CD8-positive, alpha-beta memory T cell (primary cell): ENCODE measurements at regions not wholly inside any gene's neighbourhood (a gene's known extent, or its start where the extent isn't known, plus 50 kb on each side); places are given as distances from the start of the nearest gene placed in this dataset.

ENCODE experiments used
- CTCF ChIA-PET: fragments of 350-600 bp; sonication (Branson Sonifier 250); formaldehyde crosslinking; loops from one replicate; lab custom pipeline; 2021; ENCODE audit warnings: antibody characterized with exemption; lab: Charles Lee
- POLR2A ChIA-PET: fragments of 350-600 bp; sonication (Branson Sonifier 250); formaldehyde crosslinking; loops from one replicate; lab custom pipeline; 2021; ENCODE audit warnings: antibody characterized with exemption; lab: Charles Lee
- DNase-seq, 5 donors: peaks; one replicate each; pipeline versions ENCODE4 v3.0.0 to v3.0.0-alpha.2; 2020 to 2022; ENCODE audit warnings: mixed read lengths in 1 of 5
- H3K27ac ChIP-seq: one replicate; pipeline ENCODE4 v1.7.0; 2013; ENCODE audit warnings: low read depth, mild to moderate bottlenecking, low read length, moderate library complexity
- H3K27me3 ChIP-seq: 2 replicates; pipeline ENCODE4 v1.7.0; 2013; ENCODE audit warnings: low read length, mild to moderate bottlenecking; ENCODE audit not compliant: insufficient read depth, poor library complexity, severe bottlenecking
- H3K36me3 ChIP-seq: 2 replicates; pipeline ENCODE4 v1.7.0; 2013; ENCODE audit warnings: mild to moderate bottlenecking, low read length, moderate library complexity; ENCODE audit not compliant: insufficient read depth
- H3K4me1 ChIP-seq: 2 replicates; pipeline ENCODE4 v1.7.0; 2013; ENCODE audit warnings: mild to moderate bottlenecking, low read length, moderate library complexity; ENCODE audit not compliant: insufficient read depth
- H3K4me3 ChIP-seq: 2 replicates; pipeline ENCODE4 v1.7.0; 2013; ENCODE audit warnings: mild to moderate bottlenecking, low read length
- H3K9me3 ChIP-seq: 2 replicates; pipeline ENCODE4 v1.7.0; 2013; ENCODE audit warnings: mild to moderate bottlenecking, low read length
- H3K27ac Mint-ChIP-seq, 8 donors: one replicate each; pipeline ENCODE4 v1.8.0; 2020 to 2021; ENCODE audit warnings: mixed read lengths in 8 of 8, mild to moderate bottlenecking in 6 of 8, inconsistent platforms in 3 of 8, moderate library complexity in 3 of 8
- H3K27me3 Mint-ChIP-seq, 2 donors: one replicate each; pipeline ENCODE4 v1.8.0; 2020 to 2021; ENCODE audit warnings: mixed read lengths in 2 of 2, mild to moderate bottlenecking in 1 of 2, moderate library complexity in 1 of 2
- H3K36me3 Mint-ChIP-seq, 3 donors: one replicate each; pipeline ENCODE4 v1.8.0; 2020 to 2021; ENCODE audit warnings: mixed read lengths in 3 of 3, inconsistent platforms in 1 of 3, mild to moderate bottlenecking in 1 of 3
- H3K4me1 Mint-ChIP-seq, 3 donors: one replicate each; pipeline ENCODE4 v1.8.0; 2020 to 2021; ENCODE audit warnings: mixed read lengths in 3 of 3, inconsistent platforms in 1 of 3, mild to moderate bottlenecking in 1 of 3
- H3K4me3 Mint-ChIP-seq, 7 donors: one replicate each; pipeline ENCODE4 v1.8.0; 2020 to 2021; ENCODE audit warnings: mixed read lengths in 7 of 7, mild to moderate bottlenecking in 6 of 7, moderate library complexity in 4 of 7, inconsistent platforms in 2 of 7
- H3K9me3 Mint-ChIP-seq, 5 donors: one replicate each; pipeline ENCODE4 v1.8.0; 2020 to 2022; ENCODE audit warnings: mixed read lengths in 5 of 5, mild to moderate bottlenecking in 3 of 5, moderate library complexity in 2 of 5, inconsistent platforms in 1 of 5

DNA sequence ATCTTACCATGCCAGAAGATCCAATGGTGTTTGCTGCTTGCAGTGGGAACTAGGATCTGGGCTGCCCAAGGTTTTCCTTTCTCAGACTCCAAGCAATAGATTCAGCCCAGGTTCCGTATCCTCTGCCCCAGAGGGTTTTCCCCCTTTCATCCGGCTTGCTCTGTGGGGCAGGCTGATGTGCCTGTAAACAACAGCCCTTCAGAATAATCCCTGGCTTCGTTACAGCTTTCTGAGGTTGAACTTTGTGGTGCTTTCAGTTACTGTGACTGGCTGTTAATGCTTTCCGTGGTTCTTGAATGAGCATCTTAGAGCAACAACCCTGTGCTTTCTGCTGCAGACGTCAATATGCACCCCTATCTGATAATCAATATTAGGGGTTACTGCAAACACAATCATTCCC, 400.4 kb downstream of the BTBD3 start:
- no peaks in the 10 kb centered on the region for H3K4me1 ChIP-seq
- H3K27ac Mint-ChIP-seq, result no peak overlapping the region
- no peak overlapping the region for H3K4me3 ChIP-seq
- ChIA-PET CTCF (no interaction called here), POLR2A (no interaction called here)
- H3K9me3 Mint-ChIP-seq, result peaks cover 0 to 17% (median 5%) of the 10 kb centered on the region in 5 donors
- H3K9me3 ChIP-seq, result no peaks in the 10 kb centered on the region
- H3K36me3 ChIP-seq, result no peaks in the 10 kb centered on the region
- no peaks in the 10 kb centered on the region for H3K4me1 Mint-ChIP-seq
- H3K27ac ChIP-seq, result no peak overlapping the region
- H3K27me3 Mint-ChIP-seq, result no peaks in the 10 kb centered on the region
- H3K27me3 ChIP-seq, result no peaks in the 10 kb centered on the region
- DNase-seq, result no peak
- H3K36me3 Mint-ChIP-seq, result no peaks in the 10 kb centered on the region
- no peak overlapping the region for H3K4me3 Mint-ChIP-seq

DNA sequence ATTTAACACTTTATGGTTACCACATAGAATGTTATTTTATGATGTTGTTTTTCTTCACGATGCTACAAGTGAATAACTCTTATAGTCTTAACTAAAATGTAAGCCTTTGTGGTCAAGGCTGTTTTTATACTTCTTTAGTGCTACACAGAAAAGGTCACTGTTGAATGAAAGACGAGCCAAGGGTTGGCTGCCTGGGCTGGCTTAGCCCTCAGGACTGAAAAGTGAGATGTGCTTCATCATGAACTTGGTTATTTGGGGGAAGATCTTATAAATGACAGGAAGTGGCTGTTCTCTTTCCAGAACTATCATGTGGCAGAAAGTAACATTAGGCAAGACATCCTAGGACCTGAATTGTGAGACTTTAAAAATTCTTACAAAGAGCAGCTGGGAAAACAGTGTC, 404.0 kb downstream of the BTBD3 start:
- DNase-seq, result no peak
- Mint-ChIP-seq H3K27me3 (peaks cover 0 to 2% of the 10 kb centered on the region in 2 donors), H3K36me3 (no peaks in the 10 kb centered on the region), H3K9me3 (peaks cover 0 to 13% (median 9%) of the 10 kb centered on the region in 5 donors), H3K4me3 (no peak overlapping the region), H3K4me1 (no peaks in the 10 kb centered on the region), H3K27ac (no peak overlapping the region)
- no peak overlapping the region for H3K4me3 ChIP-seq
- H3K4me1 ChIP-seq, result no peaks in the 10 kb centered on the region
- no peaks in the 10 kb centered on the region for H3K9me3 ChIP-seq
- H3K36me3 ChIP-seq, result no peaks in the 10 kb centered on the region
- ChIA-PET CTCF (no interaction called here), POLR2A (no interaction called here)
- H3K27me3 ChIP-seq, result no peaks in the 10 kb centered on the region
- H3K27ac ChIP-seq, result no peak overlapping the region

DNA sequence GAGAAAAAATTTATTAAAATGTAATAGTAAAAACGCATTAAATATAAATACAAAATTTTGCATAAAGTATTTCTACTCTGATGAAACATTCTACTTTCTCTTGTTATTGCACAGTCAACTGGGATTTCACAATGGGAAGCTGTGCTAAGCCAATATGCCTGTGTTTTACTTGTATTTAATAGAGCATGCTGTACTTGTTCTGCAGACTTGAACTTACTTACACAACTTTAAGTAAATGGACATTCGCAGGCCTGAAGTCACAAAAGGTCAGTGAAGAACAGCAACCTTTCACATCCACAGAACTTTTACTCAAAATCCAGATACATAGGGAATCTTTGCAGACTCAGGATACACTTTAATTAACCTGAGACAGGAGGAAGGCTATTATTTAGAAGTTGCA, 409.5 kb downstream of the BTBD3 start:
- Histone ChIP-seq H3K36me3 (no peaks in the 10 kb centered on the region), H3K27me3 (no peaks in the 10 kb centered on the region), H3K4me3 (no peak overlapping the region), H3K9me3 (no peaks in the 10 kb centered on the region), H3K4me1 (no peaks in the 10 kb centered on the region), H3K27ac (no peak overlapping the region)
- DNase-seq, result no peak
- Mint-ChIP-seq H3K36me3 (no peaks in the 10 kb centered on the region), H3K4me1 (no peaks in the 10 kb centered on the region), H3K27ac (no peak overlapping the region), H3K9me3 (peaks cover 7 to 23% (median 12%) of the 10 kb centered on the region in 5 donors), H3K4me3 (no peak overlapping the region), H3K27me3 (peaks cover 0 to 2% of the 10 kb centered on the region in 2 donors)
- ChIA-PET POLR2A (no interaction called here), CTCF (no interaction called here)

DNA sequence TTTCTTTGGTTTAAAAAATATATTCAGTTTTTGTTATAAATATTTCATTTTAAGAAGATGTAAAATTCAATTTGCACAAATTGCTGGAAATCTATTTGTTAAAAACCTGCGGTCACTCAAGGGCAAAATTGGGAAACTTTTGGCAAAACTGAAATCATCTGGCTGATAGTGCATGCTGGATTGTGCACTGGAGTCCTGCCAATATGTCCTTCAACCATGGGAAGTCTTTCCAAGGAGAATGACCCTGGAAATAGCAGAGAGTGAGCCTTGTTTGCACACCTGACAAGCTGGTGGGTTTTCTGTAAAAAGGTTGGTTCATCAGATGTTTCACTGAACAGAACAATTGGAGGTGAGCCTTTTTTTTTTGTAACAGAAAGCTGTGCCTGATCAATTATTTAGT, 413.5 kb downstream of the BTBD3 start:
- H3K27me3 Mint-ChIP-seq, result peaks cover 0 to 2% of the 10 kb centered on the region in 2 donors
- CTCF ChIA-PET, result no interaction called here
- Histone ChIP-seq H3K36me3 (no peaks in the 10 kb centered on the region), H3K9me3 (no peaks in the 10 kb centered on the region), H3K4me3 (no peak overlapping the region), H3K4me1 (no peaks in the 10 kb centered on the region), H3K27me3 (no peaks in the 10 kb centered on the region), H3K27ac (no peak overlapping the region)
- POLR2A ChIA-PET, result no interaction called here
- DNase-seq, result no peak
- H3K4me1 Mint-ChIP-seq, result no peaks in the 10 kb centered on the region
- no peak overlapping the region for H3K27ac Mint-ChIP-seq
- peaks cover 9 to 34% (median 16%) of the 10 kb centered on the region in 5 donors for H3K9me3 Mint-ChIP-seq
- H3K4me3 Mint-ChIP-seq, result no peak overlapping the region
- H3K36me3 Mint-ChIP-seq, result no peaks in the 10 kb centered on the region

DNA sequence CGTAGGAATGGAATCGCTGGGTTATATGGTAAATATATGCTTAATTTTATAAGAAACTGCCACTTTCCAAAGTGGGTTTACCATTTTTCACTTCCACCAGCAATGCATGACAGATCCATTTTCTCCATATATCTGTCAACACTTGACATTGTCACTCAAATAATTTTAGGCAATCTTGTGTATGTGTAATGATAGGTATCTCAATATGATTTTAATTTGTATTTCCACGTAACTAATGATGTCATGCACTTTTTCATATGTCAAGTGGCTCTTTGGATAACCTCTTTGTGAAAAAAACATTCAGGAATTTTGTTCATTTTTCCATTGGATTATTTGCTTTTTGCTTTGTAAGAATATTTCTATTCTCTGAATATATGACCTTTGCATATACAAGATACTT, 419.9 kb downstream of the BTBD3 start:
- POLR2A ChIA-PET, result no interaction called here
- H3K36me3 ChIP-seq, result no peaks in the 10 kb centered on the region
- H3K4me1 ChIP-seq, result no peaks in the 10 kb centered on the region
- H3K27me3 ChIP-seq, result no peaks in the 10 kb centered on the region
- H3K4me1 Mint-ChIP-seq, result no peaks in the 10 kb centered on the region
- no peak for DNase-seq
- no peak overlapping the region for H3K4me3 ChIP-seq
- no peaks in the 10 kb centered on the region for H3K36me3 Mint-ChIP-seq
- H3K27ac ChIP-seq, result no peak overlapping the region
- H3K9me3 ChIP-seq, result no peaks in the 10 kb centered on the region
- no peaks in the 10 kb centered on the region for H3K27me3 Mint-ChIP-seq
- H3K4me3 Mint-ChIP-seq, result no peak overlapping the region
- CTCF ChIA-PET, result no interaction called here
- H3K27ac Mint-ChIP-seq, result no peak overlapping the region
- peaks cover 9 to 19% (median 14%) of the 10 kb centered on the region in 5 donors for H3K9me3 Mint-ChIP-seq

DNA sequence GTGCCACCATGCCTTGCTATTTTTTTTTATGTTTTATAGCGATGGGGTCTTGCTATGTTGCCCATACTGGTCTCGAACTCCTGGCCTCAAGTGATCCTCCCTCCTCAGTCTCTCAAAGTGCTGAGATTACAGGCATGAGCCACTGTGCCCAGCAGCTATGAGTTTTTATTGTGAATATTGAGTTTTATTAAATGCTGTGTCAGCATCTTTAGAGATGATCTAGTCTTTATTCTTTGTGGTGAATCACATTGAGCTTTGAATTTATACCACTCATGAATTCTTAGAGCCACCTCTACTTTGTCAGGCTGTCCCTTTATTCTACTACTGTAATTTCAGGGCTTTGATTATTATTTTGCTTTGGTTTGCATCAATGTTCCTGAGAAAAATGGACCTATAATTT, 428.3 kb downstream of the BTBD3 start:
- Histone ChIP-seq H3K9me3 (no peaks in the 10 kb centered on the region), H3K36me3 (no peaks in the 10 kb centered on the region), H3K4me3 (no peak overlapping the region), H3K4me1 (no peaks in the 10 kb centered on the region), H3K27me3 (no peaks in the 10 kb centered on the region), H3K27ac (no peak overlapping the region)
- Mint-ChIP-seq H3K36me3 (no peaks in the 10 kb centered on the region), H3K4me1 (no peaks in the 10 kb centered on the region), H3K27ac (no peak overlapping the region), H3K9me3 (peaks cover 4 to 20% (median 10%) of the 10 kb centered on the region in 5 donors), H3K4me3 (no peak overlapping the region), H3K27me3 (no peaks in the 10 kb centered on the region)
- ChIA-PET CTCF (no interaction called here), POLR2A (no interaction called here)
- DNase-seq, result no peak

DNA sequence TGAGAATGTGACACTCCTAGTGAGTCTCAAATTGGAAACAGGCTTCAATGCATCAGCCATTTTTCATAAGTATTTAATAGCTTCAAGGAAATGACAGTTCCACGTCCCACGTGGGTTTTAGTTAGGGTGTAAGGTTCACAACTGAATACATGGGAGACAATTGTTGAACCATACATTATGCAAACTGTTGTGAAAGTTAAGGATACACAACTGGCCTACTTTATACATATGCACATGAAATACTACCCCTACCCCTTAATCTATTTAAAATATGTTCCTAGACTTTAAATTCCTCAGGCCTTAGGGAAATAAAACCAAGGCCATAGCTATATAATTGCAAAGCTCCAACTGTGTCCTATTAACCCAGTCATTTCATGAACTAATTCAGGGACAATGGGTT, 436.1 kb downstream of the BTBD3 start:
- Histone ChIP-seq H3K4me3 (no peak overlapping the region), H3K9me3 (no peaks in the 10 kb centered on the region), H3K27me3 (no peaks in the 10 kb centered on the region), H3K27ac (no peak overlapping the region), H3K36me3 (no peaks in the 10 kb centered on the region), H3K4me1 (no peaks in the 10 kb centered on the region)
- POLR2A ChIA-PET, result no interaction called here
- no peak for DNase-seq
- Mint-ChIP-seq H3K4me3 (no peak overlapping the region), H3K4me1 (no peaks in the 10 kb centered on the region), H3K27ac (no peak overlapping the region), H3K9me3 (peaks cover 0 to 29% (median 7%) of the 10 kb centered on the region in 5 donors), H3K27me3 (no peaks in the 10 kb centered on the region), H3K36me3 (no peaks in the 10 kb centered on the region)
- CTCF ChIA-PET, result no interaction called here

DNA sequence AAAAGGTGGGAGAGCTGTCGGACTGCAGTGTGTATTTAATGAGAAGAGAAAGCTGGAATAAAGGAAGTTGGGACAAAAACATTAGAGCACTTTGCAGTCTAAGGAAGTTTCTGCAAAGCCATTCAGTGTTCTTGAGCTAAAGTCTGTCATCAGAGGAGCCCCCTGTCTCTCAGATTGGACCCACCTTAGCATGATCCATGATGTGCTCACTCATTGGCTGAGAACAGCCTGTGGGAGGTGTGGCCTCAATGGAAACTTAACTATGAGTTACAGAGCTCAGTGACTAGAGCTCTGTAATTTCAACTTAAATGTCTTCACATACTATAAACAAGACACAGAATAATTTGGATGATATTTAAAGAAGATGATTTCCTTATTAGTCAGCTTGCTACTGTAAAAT, 437.0 kb downstream of the BTBD3 start:
- DNase-seq, result no peak
- H3K36me3 Mint-ChIP-seq, result no peaks in the 10 kb centered on the region

DNA sequence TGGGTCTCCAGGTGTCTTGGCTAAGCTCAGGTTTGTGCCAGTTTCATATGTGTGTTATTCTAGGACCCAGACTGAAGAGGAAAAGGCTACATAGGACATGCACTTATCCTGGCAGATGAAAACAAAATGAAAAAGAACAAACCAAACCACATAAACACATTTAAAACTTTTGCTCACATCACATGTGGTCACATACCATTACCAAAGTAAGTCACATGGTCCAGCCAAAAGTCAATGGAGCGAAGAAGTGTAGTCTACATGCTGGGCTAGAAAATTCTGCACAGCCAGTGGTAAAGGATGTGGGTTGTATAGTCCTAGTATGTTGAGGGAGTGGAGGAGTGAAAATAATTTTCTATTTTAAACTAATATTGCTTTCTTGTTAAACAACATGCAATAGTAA, 437.5 kb downstream of the BTBD3 start:
- Mint-ChIP-seq H3K4me1 (no peaks in the 10 kb centered on the region), H3K27me3 (no peaks in the 10 kb centered on the region), H3K9me3 (peaks cover 0 to 31% (median 8%) of the 10 kb centered on the region in 5 donors), H3K4me3 (no peak overlapping the region), H3K36me3 (no peaks in the 10 kb centered on the region), H3K27ac (no peak overlapping the region)
- ChIA-PET POLR2A (no interaction called here), CTCF (no interaction called here)
- Histone ChIP-seq H3K4me3 (no peak overlapping the region), H3K9me3 (no peaks in the 10 kb centered on the region), H3K4me1 (no peaks in the 10 kb centered on the region), H3K27me3 (no peaks in the 10 kb centered on the region), H3K27ac (no peak overlapping the region), H3K36me3 (no peaks in the 10 kb centered on the region)
- no peak for DNase-seq

More for the DNA sequence above, 437.0 kb downstream of the BTBD3 start:
- Mint-ChIP-seq H3K27me3 (no peaks in the 10 kb centered on the region), H3K9me3 (peaks cover 0 to 31% (median 8%) of the 10 kb centered on the region in 5 donors), H3K27ac (no peak overlapping the region), H3K4me3 (no peak overlapping the region), H3K4me1 (no peaks in the 10 kb centered on the region)
- H3K36me3 ChIP-seq, result no peaks in the 10 kb centered on the region
- no peak overlapping the region for H3K4me3 ChIP-seq
- no peak overlapping the region for H3K27ac ChIP-seq
- ChIA-PET POLR2A (no interaction called here), CTCF (no interaction called here)
- H3K4me1 ChIP-seq, result no peaks in the 10 kb centered on the region
- H3K27me3 ChIP-seq, result no peaks in the 10 kb centered on the region
- no peaks in the 10 kb centered on the region for H3K9me3 ChIP-seq
